GM12875 (cell line): ENCODE measurements at regions not wholly inside any gene's neighbourhood (a gene's known extent, or its start where the extent isn't known, plus 50 kb on each side); places are given as distances from the start of the nearest gene placed in this dataset.
"Not testable (repeated sequence)": the region's sequence is repeated elsewhere in the genome, so short reads cannot be mapped to it uniquely, and the experiment has no call there.

Source experiments
- H3K4me3 ChIP-seq: one replicate; pipeline ENCODE4 v1.5.1; 2011; ENCODE audit warnings: low read depth, low read length, control low read depth
- CTCF ChIP-seq: IDR thresholded peaks from 2 replicates; pipeline ENCODE4 v1.5.1; 2011; ENCODE audit warnings: low read depth, mild to moderate bottlenecking, control low read depth, inconsistent platforms, low read length, moderate library complexity, borderline replicate concordance; ENCODE audit not compliant: insufficient read depth

- H3K4me3 ChIP-seq, result no peak overlapping the region
- no peak for TF ChIP-seq CTCF
Observed at GRCh38 chr13:91050970-91051369, 296.5 kb upstream of the MIR17HG start.

- no peak for TF ChIP-seq CTCF
- H3K4me3 ChIP-seq, result no peak overlapping the region
Observed at GRCh38 chr13:91052876-91053275, 294.6 kb upstream of the MIR17HG start.

GRCh38 chr13:91053318-91054065 lies 294.0 kb upstream of the MIR17HG start:
- TF ChIP-seq CTCF, result no peak
- no peak overlapping the region for H3K4me3 ChIP-seq

GRCh38 chr13:91054902-91055301 lies 292.6 kb upstream of the MIR17HG start:
- TF ChIP-seq CTCF, result no peak
- no peak overlapping the region for H3K4me3 ChIP-seq

- TF ChIP-seq CTCF, result no peak
- H3K4me3 ChIP-seq, result no peak overlapping the region
Observed at GRCh38 chr13:91056746-91057145, 290.7 kb upstream of the MIR17HG start.

- not testable (repeated sequence) for H3K4me3 ChIP-seq
Observed at GRCh38 chr13:91057507-91057906, 290.0 kb upstream of the MIR17HG start.

- no peak for TF ChIP-seq CTCF
- H3K4me3 ChIP-seq, result no peak overlapping the region
Observed at GRCh38 chr13:91058066-91058465, 289.4 kb upstream of the MIR17HG start.

- H3K4me3 ChIP-seq, result no peak overlapping the region
- TF ChIP-seq CTCF, result no peak
Observed at GRCh38 chr13:91058919-91059318, 288.6 kb upstream of the MIR17HG start.
